K562 (cell line): ENCODE measurements at regions not wholly inside any gene's neighbourhood (a gene's known extent, or its start where the extent isn't known, plus 50 kb on each side); places are given as distances from the start of the nearest gene placed in this dataset.

Experiments
- ATAC-seq: fragments of 200-7000 bp; cut with Tn5 transposase; 3 replicates; pipeline ENCODE4 v1.9.1; 2020; ENCODE audit warnings: moderate library complexity
- BruUV-seq: library from RNA; stranded (reverse); fragments of 400-500 nt; replicated peaks from 2 replicates; lab custom pipeline; 2021; lab: Mats Ljungman, UMichigan
- CTCF ChIA-PET: fragments of 300-600 bp; formaldehyde crosslinking; extraction: SDS; loops from one replicate; lab custom pipeline; 2021; ENCODE audit warnings: low intra/inter-chr PET ratio; lab: Yijun Ruan, JAX
- POLR2A ChIA-PET: fragments of 300-600, 350-650 bp; sonication (Branson Sonifier 250); formaldehyde crosslinking; extraction: SDS; loops from one replicate; lab custom pipeline; 2021; ENCODE audit warnings: antibody characterized with exemption, inconsistent platforms; lab: Yijun Ruan, JAX
- DNase-seq, 4 experiments: peaks; one replicate each; pipeline versions ENCODE4 v3.0.0 to v3.0.0-alpha.2; 2011 to 2018; ENCODE audit warnings: low spot score in 3 of 4, mixed read lengths in 3 of 4; ENCODE audit errors: extremely low read depth in 1 of 4
- FAIRE-seq: peaks from 2 replicates; lab custom pipeline; 2011; peaks lifted over from hg19 to GRCh38; lab: Jason Lieb, UNC
- H2AFZ ChIP-seq: 2 replicates; pipeline ENCODE4 v1.6.0; 2011; ENCODE audit warnings: low read depth, low read length, control low read depth, inconsistent platforms
- H3K27ac ChIP-seq: fragments of 200-600 bp; 3 replicates; pipeline ENCODE4 v1.8.0; 2011; ENCODE audit warnings: low read depth, mild to moderate bottlenecking, control low read depth, inconsistent platforms, low read length, moderate library complexity, mixed read lengths; ENCODE audit errors: extremely low read depth
- H3K27me3 ChIP-seq, 2 experiments: fragments of 300-600 bp in 1 of 2; 2 replicates in 1 of 2; 3 replicates in 1 of 2; pipeline versions ENCODE4 v1.6.0 to v1.8.0; 2011; ENCODE audit warnings: inconsistent platforms in 2 of 2, low read length in 2 of 2, mild to moderate bottlenecking in 1 of 2, mixed read lengths in 1 of 2, moderate library complexity in 1 of 2; ENCODE audit not compliant: control insufficient read depth in 2 of 2, insufficient read depth in 2 of 2
- H3K36me3 ChIP-seq: fragments of 300-600 bp; 3 replicates; pipeline ENCODE4 v1.8.0; 2011; ENCODE audit warnings: mild to moderate bottlenecking, low read length, inconsistent platforms; ENCODE audit not compliant: control insufficient read depth, insufficient read depth
- H3K4me1 ChIP-seq, 2 experiments: fragments of 200-600 bp in 1 of 2; replicated peaks in 1 of 2; 2 replicates in 1 of 2; 3 replicates in 1 of 2; pipeline versions ENCODE4 v1.5.1 to v1.8.0; 2011; ENCODE audit warnings: inconsistent platforms in 2 of 2, low read length in 2 of 2, mild to moderate bottlenecking in 1 of 2, mixed read lengths in 1 of 2, moderate library complexity in 1 of 2; ENCODE audit not compliant: control insufficient read depth in 2 of 2, insufficient read depth in 2 of 2
- H3K4me2 ChIP-seq: 2 replicates; pipeline ENCODE4 v1.6.1; 2011; ENCODE audit warnings: low read length, control low read depth, inconsistent platforms, mixed read lengths; ENCODE audit not compliant: insufficient read depth
- H3K4me3 ChIP-seq: fragments of 200-600 bp; sonication (generic), shearing (Covaris generic); 2 replicates; pipeline ENCODE4 v1.5.1; 2016; ENCODE audit warnings: control low read depth, inconsistent platforms
- H3K79me2 ChIP-seq: fragments of 200-600 bp; 3 replicates; pipeline ENCODE4 v1.8.0; 2011; ENCODE audit warnings: low read length, inconsistent platforms; ENCODE audit not compliant: control insufficient read depth, insufficient read depth
- H3K9ac ChIP-seq, 2 experiments: 2 replicates each; pipeline versions ENCODE4 v1.6.0 to v1.6.1; 2011; ENCODE audit warnings: low read depth in 2 of 2, low read length in 2 of 2, control low read depth in 1 of 2, inconsistent platforms in 1 of 2, mild to moderate bottlenecking in 1 of 2, mixed read lengths in 1 of 2; ENCODE audit not compliant: insufficient read depth in 1 of 2
- H3K9me1 ChIP-seq: one replicate; pipeline ENCODE4 v1.6.0; 2011; ENCODE audit warnings: inconsistent platforms, mild to moderate bottlenecking, low read length, moderate library complexity; ENCODE audit not compliant: control insufficient read depth, insufficient read depth
- H3K9me3 ChIP-seq: replicated peaks from 2 replicates; pipeline ENCODE4 v1.5.1; 2011; ENCODE audit warnings: low read depth, low read length, inconsistent platforms; ENCODE audit not compliant: control insufficient read depth, insufficient read depth
- H4K20me1 ChIP-seq: replicated peaks from 2 replicates; pipeline ENCODE4 v1.6.1; 2011; ENCODE audit warnings: low read length, inconsistent platforms, mixed read lengths; ENCODE audit not compliant: control insufficient read depth, insufficient read depth
- BCLAF1 ChIP-seq, 2 experiments: fragments of 450-650 bp in 1 of 2; IDR thresholded peaks; 2 replicates each; pipeline ENCODE4 v1.6.1; 2011 to 2017; ENCODE audit warnings: low read depth in 2 of 2, antibody characterized with exemption in 1 of 2, borderline replicate concordance in 1 of 2, low read length in 1 of 2, mild to moderate bottlenecking in 1 of 2, mixed read lengths in 1 of 2; ENCODE audit not compliant: control insufficient read depth in 1 of 2
- CBX1 ChIP-seq: sonication (generic); IDR thresholded peaks from 2 replicates; pipeline ENCODE4 v1.6.1; 2016; ENCODE audit warnings: antibody characterized with exemption, low read depth, mild to moderate bottlenecking
- HMG20A ChIP-seq: fragments of 450-650 bp; formaldehyde crosslinking; conservative IDR thresholded peaks from 2 replicates; pipeline ENCODE4 v1.4.0; 2020; ENCODE audit warnings: mild to moderate bottlenecking, mixed read lengths
- PML ChIP-seq: IDR thresholded peaks from 2 replicates; pipeline ENCODE4 v1.6.1; 2012; ENCODE audit warnings: low read length, inconsistent platforms
- SRF ChIP-seq, 2 experiments: fragments of 250-450, 450-650 bp in 1 of 2; sonication (Bioruptor Pico) in 1 of 2; sonication (generic) in 1 of 2; formaldehyde crosslinking; IDR thresholded peaks; 2 replicates each; pipeline versions ENCODE4 v1.5.0 to v1.5.1; 2020 to 2022; ENCODE audit warnings: mild to moderate bottlenecking in 1 of 2, missing genetic modification reagents in 1 of 2
- U2AF2 ChIP-seq: fragments of 200-400 bp; formaldehyde crosslinking; optimal IDR thresholded peaks from 2 replicates; pipeline ENCODE3; 2017; ENCODE audit warnings: low read depth, mild to moderate bottlenecking, low read length
- ZNF316 ChIP-seq: fragments of 450-650 bp; IDR thresholded peaks from 2 replicates; pipeline ENCODE4 v1.6.1; 2016
- WGBS: fragments of 100-300 bp; shearing (Covaris generic); methylation state at CpG from one replicate; pipeline ENCODE4 v1.1.6; 2016; ENCODE audit warnings: low coverage, mixed read lengths; ENCODE audit not compliant: insufficient coverage; ENCODE audit errors: missing lambda C conversion rate; 5-methylcytosine and 5-hydroxymethylcytosine counted together
- in situ Hi-C: fragments of 300-500 bp; cut with MboI; formaldehyde crosslinking; loops from 4 replicates; pipeline ENCODE4 v1.15.0; 2018; ENCODE audit warnings: inconsistent platforms, mixed read lengths
- intact Hi-C: fragments of 100-400 bp; cut with micrococcal nuclease; formaldehyde crosslinking; loops from 2 replicates; pipeline ENCODE4 v1.14.2; 2022
- TF ChIP-seq, protein P1 (sequence below): fragments of 250-450 bp; sonication (Bioruptor Pico); IDR thresholded peaks from 2 replicates; pipeline ENCODE4 v1.8.0; 2022; ENCODE audit warnings: moderate library complexity, mild to moderate bottlenecking, inconsistent platforms

DNA sequence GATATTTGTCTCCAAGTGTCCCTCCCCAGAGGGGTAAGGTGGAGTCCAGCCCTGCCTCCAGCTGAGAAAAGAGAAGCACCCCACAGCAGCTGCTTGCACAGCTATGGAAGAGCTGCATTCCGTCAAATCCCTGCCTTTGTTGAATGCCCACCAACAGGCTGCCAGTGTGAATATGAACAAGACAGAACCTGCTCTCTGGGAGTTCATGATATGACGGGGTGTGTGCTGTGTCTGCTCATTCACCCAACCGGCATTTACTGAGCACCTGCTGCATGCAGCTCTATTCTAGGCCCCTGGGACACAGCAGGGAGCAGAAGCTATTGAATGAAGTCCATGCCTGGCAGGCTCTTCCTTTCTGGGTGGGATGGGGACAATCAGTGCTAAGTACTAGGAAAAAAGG lies 238.8 kb downstream of the GADD45G start:
- H3K9me3 ChIP-seq, result no peaks in the 10 kb centered on the region
- no peaks in the 10 kb centered on the region for H3K4me1 ChIP-seq
- intact Hi-C loops, result no loop called here
- no peak overlapping the region for H3K4me2 ChIP-seq
- POLR2A ChIA-PET, result no interaction called here
- H3K27me3 ChIP-seq, result peaks cover 0 to 14% of the 10 kb centered on the region in 2 experiments; a peak in 1 of 5 replicates
- no peak for ATAC-seq
- no peak overlapping the region for H3K27ac ChIP-seq
- WGBS, result 8% methylated on average over 2 of the region's 3 CpGs
- H3K9me1 ChIP-seq, result no peaks in the 10 kb centered on the region
- no peaks in the 10 kb centered on the region for H3K36me3 ChIP-seq
- TF ChIP-seq HMG20A, result no peak
- TF ChIP-seq U2AF2, result no peak
- TF ChIP-seq PML, result no peak
- TF ChIP-seq CBX1, result no peak
- FAIRE-seq, result no peak
- H4K20me1 ChIP-seq, result no peaks in the 10 kb centered on the region
- in situ Hi-C loops, result no loop called here
- BruUV-seq, result no TSS peak
- H3K9ac ChIP-seq, result no peak overlapping the region
- H3K79me2 ChIP-seq, result no peaks in the 10 kb centered on the region
- no peak overlapping the region for H2AFZ ChIP-seq
- CTCF ChIA-PET, result no interaction called here
- H3K4me3 ChIP-seq, result no peak overlapping the region
- no peak for DNase-seq

GRCh38 chr9:89844075-89844474 lies 239.3 kb downstream of the GADD45G start:
- no peak for DNase-seq
- H3K4me2 ChIP-seq, result no peak overlapping the region
- no peaks in the 10 kb centered on the region for H3K4me1 ChIP-seq
- no peak for FAIRE-seq
- no peak overlapping the region for H3K27ac ChIP-seq
- ChIA-PET CTCF (no interaction called here), POLR2A (no interaction called here)
- no peak overlapping the region for H3K9ac ChIP-seq
- TF ChIP-seq, protein P1, sequence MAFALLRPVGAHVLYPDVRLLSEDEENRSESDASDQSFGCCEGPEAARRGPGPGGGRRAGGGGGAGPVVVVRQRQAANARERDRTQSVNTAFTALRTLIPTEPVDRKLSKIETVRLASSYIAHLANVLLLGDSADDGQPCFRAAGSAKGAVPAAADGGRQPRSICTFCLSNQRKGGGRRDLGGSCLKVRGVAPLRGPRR (CRISPR knock-in tag), result no peak
- no peak for TF ChIP-seq SRF (CRISPR knock-in tag; IDR thresholded peaks at IDR 0.05)
- TF ChIP-seq BCLAF1 (IDR thresholded peaks at IDR 0.05; ENCODE audit: borderline replicate concordance in 1 of 2, control insufficient read depth in 1 of 2, low read depth in 2 of 2, low read length in 1 of 2), result no peak
- TF ChIP-seq ZNF316, result no peak
- H3K4me3 ChIP-seq, result no peak overlapping the region
- H3K79me2 ChIP-seq, result no peaks in the 10 kb centered on the region
- intact Hi-C loops, result no loop called here
- H3K9me1 ChIP-seq, result no peaks in the 10 kb centered on the region
- peaks cover 0 to 18% of the 10 kb centered on the region in 2 experiments; a peak in 2 of 5 replicates for H3K27me3 ChIP-seq
- no TSS peak for BruUV-seq
- ATAC-seq, result no peak
- in situ Hi-C loops, result no loop called here
- H4K20me1 ChIP-seq, result no peaks in the 10 kb centered on the region
- no peak overlapping the region for H2AFZ ChIP-seq
- no peaks in the 10 kb centered on the region for H3K36me3 ChIP-seq
- WGBS, result 0% methylated on average over 5 of the region's 5 CpGs
- H3K9me3 ChIP-seq, result no peaks in the 10 kb centered on the region
